Stimulated activated CD8-positive, alpha-beta memory T cell treated with anti-CD3 and anti-CD28 coated beads, Interleukin-15, amount 100 ng/mL, for 48 hours (primary cell): ENCODE measurements at regions not wholly inside any gene's neighbourhood (a gene's known extent, or its start where the extent isn't known, plus 50 kb on each side); places are given as distances from the start of the nearest gene placed in this dataset.

Source experiments
- DNase-seq, 2 donors: peaks; one replicate each; pipeline ENCODE4 v3.0.0-alpha.2; 2020; ENCODE audit warnings: low read depth in 2 of 2

- DNase-seq: no peak
These were observed 113.9 kb upstream of the MGMT start for GRCh38 chr10:129353101-129353500.

- no peak for DNase-seq
These were observed 107.0 kb upstream of the MGMT start for GRCh38 chr10:129360046-129360445.

- DNase-seq: no peak
These were observed 105.2 kb upstream of the MGMT start for GRCh38 chr10:129361676-129362376.

GRCh38 chr10:129364949-129365348 is 102.1 kb upstream of the MGMT start:
- no peak for DNase-seq

- no peak for DNase-seq
These were observed 101.2 kb upstream of the MGMT start for GRCh38 chr10:129365767-129366402.

GRCh38 chr10:129366450-129366849 is 100.6 kb upstream of the MGMT start:
- no peak for DNase-seq

- DNase-seq: no peak
These were observed 97.5 kb upstream of the MGMT start for GRCh38 chr10:129369566-129369965.

GRCh38 chr10:129371541-129371940 is 95.5 kb upstream of the MGMT start:
- no peak for DNase-seq

GRCh38 chr10:129372172-129372571 is 94.9 kb upstream of the MGMT start:
- no peak for DNase-seq

- DNase-seq: no peak
These were observed 93.8 kb upstream of the MGMT start for GRCh38 chr10:129373231-129373630.

GRCh38 chr10:129373718-129374117 is 93.3 kb upstream of the MGMT start:
- DNase-seq: no peak

GRCh38 chr10:129375171-129375570 is 91.9 kb upstream of the MGMT start:
- no peak for DNase-seq

GRCh38 chr10:129375912-129376311 is 91.1 kb upstream of the MGMT start:
- DNase-seq: no peak

GRCh38 chr10:129380279-129380678 is 86.8 kb upstream of the MGMT start:
- no peak for DNase-seq

- DNase-seq: no peak
These were observed 85.3 kb upstream of the MGMT start for GRCh38 chr10:129381741-129382140.

- DNase-seq: no peak
These were observed 84.6 kb upstream of the MGMT start for GRCh38 chr10:129382401-129382800.

- DNase-seq: no peak
These were observed 83.4 kb upstream of the MGMT start for GRCh38 chr10:129383651-129384050.

GRCh38 chr10:129385600-129385999 is 81.4 kb upstream of the MGMT start:
- DNase-seq: no peak

- no peak for DNase-seq
These were observed 80.4 kb upstream of the MGMT start for GRCh38 chr10:129386415-129387257.

- no peak for DNase-seq
These were observed 79.8 kb upstream of the MGMT start for GRCh38 chr10:129387258-129387525.

GRCh38 chr10:129388435-129388834 is 78.6 kb upstream of the MGMT start:
- DNase-seq: no peak

GRCh38 chr10:129389194-129389593 is 77.8 kb upstream of the MGMT start:
- DNase-seq: no peak

GRCh38 chr10:129390147-129390546 is 76.9 kb upstream of the MGMT start:
- DNase-seq: no peak
